ENCODE measurements at regions not wholly inside any gene's neighbourhood (a gene's known extent, or its start where the extent isn't known, plus 50 kb on each side); places are given as distances from the start of the nearest gene placed in this dataset.

- H3K79me2 ChIP-seq (ENCODE audit: insufficient read depth, low read length), result no peaks in the 10 kb centered on the region
- H3K27ac ChIP-seq (ENCODE audit: low read depth, low read length), result no peak overlapping the region
- H3K27me3 ChIP-seq (ENCODE audit: low read length), result no peaks in the 10 kb centered on the region
- no peaks in the 10 kb centered on the region for H4K20me1 ChIP-seq (ENCODE audit: low read depth, low read length)
- no peak overlapping the region for H3K4me3 ChIP-seq (ENCODE audit: insufficient read depth, low read length, poor library complexity, severe bottlenecking)
- TF ChIP-seq EZH2phosphoT487 (conservative IDR thresholded peaks at IDR 0.05; ENCODE audit: low read length) (no peak), CTCF (IDR thresholded peaks at IDR 0.05; ENCODE audit: insufficient read depth, low read length, poor library complexity, severe bottlenecking) (no peak)
- no peak overlapping the region for H3K4me2 ChIP-seq (ENCODE audit: low read depth, low read length, poor library complexity, severe bottlenecking)
- H2AFZ ChIP-seq (ENCODE audit: low read depth, low read length, severe bottlenecking), result no peak overlapping the region
- H3K9me2 ChIP-seq (replicated peaks; ENCODE audit: insufficient read depth, low read length), result no peaks in the 10 kb centered on the region
- H3K9ac ChIP-seq (ENCODE audit: low read length), result no peak overlapping the region
- peaks cover 5% of the 10 kb centered on the region; the same call in 1 of the 2 replicates for H3F3A ChIP-seq (ENCODE audit: insufficient read depth)
- H3K9me3 ChIP-seq (ENCODE audit: insufficient read depth, low read length), result no peaks in the 10 kb centered on the region
- no peaks in the 10 kb centered on the region for H3K36me3 ChIP-seq (ENCODE audit: low read length)
Measured at GRCh38 chr1:168468822-168469221, 75.0 kb downstream of the XCL2 start.

GRCh38 chr1:168468042-168468809 lies 75.6 kb downstream of the XCL2 start:
- peaks cover 5% of the 10 kb centered on the region; the same call in 1 of the 2 replicates for H3F3A ChIP-seq (ENCODE audit: insufficient read depth)
- H4K20me1 ChIP-seq (ENCODE audit: low read depth, low read length), result no peaks in the 10 kb centered on the region
- H3K9me3 ChIP-seq (ENCODE audit: insufficient read depth, low read length), result no peaks in the 10 kb centered on the region
- TF ChIP-seq CTCF (IDR thresholded peaks at IDR 0.05; ENCODE audit: insufficient read depth, low read length, poor library complexity, severe bottlenecking) (no peak), EZH2phosphoT487 (conservative IDR thresholded peaks at IDR 0.05; ENCODE audit: low read length) (no peak)
- no peaks in the 10 kb centered on the region for H3K36me3 ChIP-seq (ENCODE audit: low read length)
- H3K27me3 ChIP-seq (ENCODE audit: low read length), result no peaks in the 10 kb centered on the region
- H3K9me2 ChIP-seq (replicated peaks; ENCODE audit: insufficient read depth, low read length), result no peaks in the 10 kb centered on the region
- no peak overlapping the region for H3K9ac ChIP-seq (ENCODE audit: low read length)
- H3K4me2 ChIP-seq (ENCODE audit: low read depth, low read length, poor library complexity, severe bottlenecking), result no peak overlapping the region
- no peak overlapping the region for H3K27ac ChIP-seq (ENCODE audit: low read depth, low read length)
- H2AFZ ChIP-seq (ENCODE audit: low read depth, low read length, severe bottlenecking), result no peak overlapping the region
- H3K79me2 ChIP-seq (ENCODE audit: insufficient read depth, low read length), result no peaks in the 10 kb centered on the region
- no peak overlapping the region for H3K4me3 ChIP-seq (ENCODE audit: insufficient read depth, low read length, poor library complexity, severe bottlenecking)

GRCh38 chr1:168467452-168467851 lies 76.3 kb downstream of the XCL2 start:
- H3K4me2 ChIP-seq (ENCODE audit: low read depth, low read length, poor library complexity, severe bottlenecking), result no peak overlapping the region

More at GRCh38 chr1:168467452-168467851, 76.3 kb downstream of the XCL2 start:
- H4K20me1 ChIP-seq (ENCODE audit: low read depth, low read length), result no peaks in the 10 kb centered on the region
- H3K4me3 ChIP-seq (ENCODE audit: insufficient read depth, low read length, poor library complexity, severe bottlenecking), result no peak overlapping the region
- no peaks in the 10 kb centered on the region for H3K36me3 ChIP-seq (ENCODE audit: low read length)
- no peak for TF ChIP-seq CTCF (IDR thresholded peaks at IDR 0.05; ENCODE audit: insufficient read depth, low read length, poor library complexity, severe bottlenecking)
- TF ChIP-seq EZH2phosphoT487 (conservative IDR thresholded peaks at IDR 0.05; ENCODE audit: low read length), result no peak
- H3K79me2 ChIP-seq (ENCODE audit: insufficient read depth, low read length), result no peaks in the 10 kb centered on the region
- H3K9me2 ChIP-seq (replicated peaks; ENCODE audit: insufficient read depth, low read length), result no peaks in the 10 kb centered on the region
- H2AFZ ChIP-seq (ENCODE audit: low read depth, low read length, severe bottlenecking), result no peak overlapping the region
- peaks cover 4% of the 10 kb centered on the region; the same call in 1 of the 2 replicates for H3F3A ChIP-seq (ENCODE audit: insufficient read depth)
- no peaks in the 10 kb centered on the region for H3K9me3 ChIP-seq (ENCODE audit: insufficient read depth, low read length)
- H3K9ac ChIP-seq (ENCODE audit: low read length), result no peak overlapping the region
- H3K27me3 ChIP-seq (ENCODE audit: low read length), result no peaks in the 10 kb centered on the region
- no peak overlapping the region for H3K27ac ChIP-seq (ENCODE audit: low read depth, low read length)

All from SU-DHL-6 (cell line).